IMR-90 (cell line): ENCODE measurements at regions not wholly inside any gene's neighbourhood (a gene's known extent, or its start where the extent isn't known, plus 50 kb on each side); places are given as distances from the start of the nearest gene placed in this dataset.
"Not testable (repeated sequence)": the region's sequence is repeated elsewhere in the genome, so short reads cannot be mapped to it uniquely, and the experiment has no call there.

Experiments
- BHLHE40 ChIP-seq: fragments of 150-350 bp; IDR thresholded peaks from 2 replicates; pipeline ENCODE4 v1.6.1; 2016; ENCODE audit warnings: mild to moderate bottlenecking, low read depth, low read length
- CEBPB ChIP-seq: IDR thresholded peaks from 2 replicates; pipeline ENCODE4 v1.6.1; 2012; ENCODE audit warnings: low read depth, low read length, improper control_type of control experiment
- FOS ChIP-seq: fragments of 150-350 bp; IDR thresholded peaks from 2 replicates; pipeline ENCODE4 v1.6.1; 2016; ENCODE audit warnings: low read depth, low read length
- MXI1 ChIP-seq: IDR thresholded peaks from 2 replicates; pipeline ENCODE4 v1.6.1; 2012; ENCODE audit warnings: low read depth, mild to moderate bottlenecking, low read length, moderate library complexity, borderline replicate concordance
- POLR2A ChIP-seq: IDR thresholded peaks from 2 replicates; pipeline ENCODE4 v1.6.1; 2012; ENCODE audit warnings: mild to moderate bottlenecking, low read depth, low read length
- RAD21 ChIP-seq: IDR thresholded peaks from 2 replicates; pipeline ENCODE4 v1.6.1; 2012; ENCODE audit warnings: low read length, improper control_type of control experiment
- TF ChIP-seq, protein P1 (sequence below): conservative IDR thresholded peaks from 2 replicates; pipeline ENCODE4 v1.5.1; 2012; ENCODE audit warnings: mild to moderate bottlenecking, low read depth, low read length, improper control_type of control experiment
- TF ChIP-seq, protein P2 (sequence below): fragments of 150-350 bp; IDR thresholded peaks from 2 replicates; pipeline ENCODE4 v1.6.1; 2017; ENCODE audit warnings: mild to moderate bottlenecking, antibody characterized with exemption, low read length, low read depth

GRCh38 chr17:26994648-26995047 is 299.3 kb upstream of the WSB1 start:
- TF ChIP-seq, protein P1, sequence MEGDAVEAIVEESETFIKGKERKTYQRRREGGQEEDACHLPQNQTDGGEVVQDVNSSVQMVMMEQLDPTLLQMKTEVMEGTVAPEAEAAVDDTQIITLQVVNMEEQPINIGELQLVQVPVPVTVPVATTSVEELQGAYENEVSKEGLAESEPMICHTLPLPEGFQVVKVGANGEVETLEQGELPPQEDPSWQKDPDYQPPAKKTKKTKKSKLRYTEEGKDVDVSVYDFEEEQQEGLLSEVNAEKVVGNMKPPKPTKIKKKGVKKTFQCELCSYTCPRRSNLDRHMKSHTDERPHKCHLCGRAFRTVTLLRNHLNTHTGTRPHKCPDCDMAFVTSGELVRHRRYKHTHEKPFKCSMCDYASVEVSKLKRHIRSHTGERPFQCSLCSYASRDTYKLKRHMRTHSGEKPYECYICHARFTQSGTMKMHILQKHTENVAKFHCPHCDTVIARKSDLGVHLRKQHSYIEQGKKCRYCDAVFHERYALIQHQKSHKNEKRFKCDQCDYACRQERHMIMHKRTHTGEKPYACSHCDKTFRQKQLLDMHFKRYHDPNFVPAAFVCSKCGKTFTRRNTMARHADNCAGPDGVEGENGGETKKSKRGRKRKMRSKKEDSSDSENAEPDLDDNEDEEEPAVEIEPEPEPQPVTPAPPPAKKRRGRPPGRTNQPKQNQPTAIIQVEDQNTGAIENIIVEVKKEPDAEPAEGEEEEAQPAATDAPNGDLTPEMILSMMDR = not testable (repeated sequence)
- TF ChIP-seq CEBPB, POLR2A, FOS, MXI1, BHLHE40, RAD21: not testable (repeated sequence)
- TF ChIP-seq, protein P2, sequence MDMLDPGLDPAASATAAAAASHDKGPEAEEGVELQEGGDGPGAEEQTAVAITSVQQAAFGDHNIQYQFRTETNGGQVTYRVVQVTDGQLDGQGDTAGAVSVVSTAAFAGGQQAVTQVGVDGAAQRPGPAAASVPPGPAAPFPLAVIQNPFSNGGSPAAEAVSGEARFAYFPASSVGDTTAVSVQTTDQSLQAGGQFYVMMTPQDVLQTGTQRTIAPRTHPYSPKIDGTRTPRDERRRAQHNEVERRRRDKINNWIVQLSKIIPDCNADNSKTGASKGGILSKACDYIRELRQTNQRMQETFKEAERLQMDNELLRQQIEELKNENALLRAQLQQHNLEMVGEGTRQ = not testable (repeated sequence)
